ENCODE measurements at regions not wholly inside any gene's neighbourhood (a gene's known extent, or its start where the extent isn't known, plus 50 kb on each side); places are given as distances from the start of the nearest gene placed in this dataset.

GRCh38 chr12:107144441-107144840 is 51.1 kb upstream of the CRY1 start:
- Mint-ChIP-seq H3K36me3 (no peaks in the 10 kb centered on the region), H3K27me3 (peaks cover 6% of the 10 kb centered on the region), H3K9me3 (peaks cover 2% of the 10 kb centered on the region), H3K4me3 (no peak overlapping the region), H3K27ac (no peak overlapping the region), H3K4me1 (no peaks in the 10 kb centered on the region)
- no peak for DNase-seq (ENCODE audit: low spot score in 2 of 2)
- no peak for ATAC-seq (ENCODE audit: low read depth)

- Mint-ChIP-seq H3K4me3 (no peak overlapping the region), H3K36me3 (no peaks in the 10 kb centered on the region), H3K4me1 (no peaks in the 10 kb centered on the region), H3K27ac (no peak overlapping the region), H3K9me3 (peaks cover 2% of the 10 kb centered on the region), H3K27me3 (peaks cover 6% of the 10 kb centered on the region)
- ATAC-seq (ENCODE audit: low read depth) (no peak), DNase-seq (ENCODE audit: low spot score in 2 of 2) (no peak)
Observed at GRCh38 chr12:107144990-107145389, 51.6 kb upstream of the CRY1 start.

GRCh38 chr12:107145397-107145796 is 52.0 kb upstream of the CRY1 start:
- Mint-ChIP-seq H3K36me3 (no peaks in the 10 kb centered on the region), H3K4me3 (no peak overlapping the region), H3K27ac (no peak overlapping the region), H3K4me1 (no peaks in the 10 kb centered on the region), H3K27me3 (peaks cover 5% of the 10 kb centered on the region), H3K9me3 (peaks cover 2% of the 10 kb centered on the region)
- ATAC-seq (ENCODE audit: low read depth) (no peak), DNase-seq (ENCODE audit: low spot score in 2 of 2) (no peak)

GRCh38 chr12:107148107-107148506 is 54.8 kb upstream of the CRY1 start:
- Mint-ChIP-seq H3K4me1 (no peaks in the 10 kb centered on the region), H3K9me3 (peaks cover 2% of the 10 kb centered on the region)

GRCh38 chr12:107152315-107152714 is 59.0 kb upstream of the CRY1 start:
- no peak overlapping the region for H3K4me3 Mint-ChIP-seq
- H3K27me3 Mint-ChIP-seq: peaks cover 11% of the 10 kb centered on the region
- H3K27ac Mint-ChIP-seq: no peak overlapping the region
- H3K4me1 Mint-ChIP-seq: no peaks in the 10 kb centered on the region
- ATAC-seq (ENCODE audit: low read depth): no peak
- DNase-seq (ENCODE audit: low spot score in 2 of 2): no peak
- H3K9me3 Mint-ChIP-seq: peaks cover 3% of the 10 kb centered on the region
- H3K36me3 Mint-ChIP-seq: no peaks in the 10 kb centered on the region

More at GRCh38 chr12:107148107-107148506, 54.8 kb upstream of the CRY1 start:
- H3K27ac Mint-ChIP-seq: no peak overlapping the region
- H3K4me3 Mint-ChIP-seq: no peak overlapping the region
- H3K36me3 Mint-ChIP-seq: no peaks in the 10 kb centered on the region
- DNase-seq (ENCODE audit: low spot score in 2 of 2) (no peak), ATAC-seq (ENCODE audit: low read depth) (no peak)
- peaks cover 3% of the 10 kb centered on the region for H3K27me3 Mint-ChIP-seq

GRCh38 chr12:107159384-107159900 is 66.1 kb upstream of the CRY1 start:
- Mint-ChIP-seq H3K27ac (no peak overlapping the region), H3K4me1 (no peaks in the 10 kb centered on the region), H3K9me3 (no peaks in the 10 kb centered on the region), H3K36me3 (no peaks in the 10 kb centered on the region), H3K27me3 (peaks cover 5% of the 10 kb centered on the region), H3K4me3 (no peak overlapping the region)
- DNase-seq (ENCODE audit: low spot score in 2 of 2): no peak
- ATAC-seq (ENCODE audit: low read depth): no peak

- Mint-ChIP-seq H3K4me3 (no peak overlapping the region), H3K4me1 (no peaks in the 10 kb centered on the region), H3K27ac (no peak overlapping the region), H3K36me3 (no peaks in the 10 kb centered on the region), H3K27me3 (no peaks in the 10 kb centered on the region), H3K9me3 (no peaks in the 10 kb centered on the region)
- DNase-seq (ENCODE audit: low spot score in 2 of 2) (no peak), ATAC-seq (ENCODE audit: low read depth) (no peak)
Observed at GRCh38 chr12:107163413-107163812, 70.1 kb upstream of the CRY1 start.

- H3K27me3 Mint-ChIP-seq: peaks cover 1% of the 10 kb centered on the region
Observed at GRCh38 chr12:107164392-107164791, 71.0 kb upstream of the CRY1 start.

GRCh38 chr12:107165581-107165980 is 72.2 kb upstream of the CRY1 start:
- H3K36me3 Mint-ChIP-seq: no peaks in the 10 kb centered on the region
- no peak overlapping the region for H3K27ac Mint-ChIP-seq
- peaks cover 1% of the 10 kb centered on the region for H3K27me3 Mint-ChIP-seq
- DNase-seq (ENCODE audit: low spot score in 2 of 2) (no peak), ATAC-seq (ENCODE audit: low read depth) (no peak)
- H3K4me1 Mint-ChIP-seq: no peaks in the 10 kb centered on the region
- H3K4me3 Mint-ChIP-seq: no peak overlapping the region
- H3K9me3 Mint-ChIP-seq: no peaks in the 10 kb centered on the region

More at GRCh38 chr12:107164392-107164791, 71.0 kb upstream of the CRY1 start:
- Mint-ChIP-seq H3K27ac (no peak overlapping the region), H3K9me3 (no peaks in the 10 kb centered on the region), H3K36me3 (no peaks in the 10 kb centered on the region), H3K4me3 (no peak overlapping the region), H3K4me1 (no peaks in the 10 kb centered on the region)
- ATAC-seq (ENCODE audit: low read depth) (no peak), DNase-seq (ENCODE audit: low spot score in 2 of 2) (no peak)

- H3K4me3 Mint-ChIP-seq: no peak overlapping the region
- H3K27me3 Mint-ChIP-seq: peaks cover 1% of the 10 kb centered on the region
- H3K27ac Mint-ChIP-seq: no peak overlapping the region
- no peaks in the 10 kb centered on the region for H3K36me3 Mint-ChIP-seq
- H3K9me3 Mint-ChIP-seq: no peaks in the 10 kb centered on the region
- no peak for ATAC-seq (ENCODE audit: low read depth)
- no peak for DNase-seq (ENCODE audit: low spot score in 2 of 2)
- no peaks in the 10 kb centered on the region for H3K4me1 Mint-ChIP-seq
Observed at GRCh38 chr12:107167756-107168155, 74.4 kb upstream of the CRY1 start.

GRCh38 chr12:107169200-107169599 is 75.9 kb upstream of the CRY1 start:
- Mint-ChIP-seq H3K9me3 (no peaks in the 10 kb centered on the region), H3K4me1 (no peaks in the 10 kb centered on the region), H3K4me3 (no peak overlapping the region), H3K36me3 (no peaks in the 10 kb centered on the region), H3K27me3 (peaks cover 1% of the 10 kb centered on the region), H3K27ac (no peak overlapping the region)
- no peak for ATAC-seq (ENCODE audit: low read depth)
- DNase-seq (ENCODE audit: low spot score in 2 of 2): no peak

GRCh38 chr12:107178776-107179175 is 85.4 kb upstream of the CRY1 start:
- no peak overlapping the region for H3K27ac Mint-ChIP-seq
- no peak overlapping the region for H3K4me3 Mint-ChIP-seq
- no peak for ATAC-seq (ENCODE audit: low read depth)
- no peak for DNase-seq (ENCODE audit: low spot score in 2 of 2)
- peaks cover 3% of the 10 kb centered on the region for H3K27me3 Mint-ChIP-seq
- H3K4me1 Mint-ChIP-seq: no peaks in the 10 kb centered on the region
- H3K9me3 Mint-ChIP-seq: peaks cover 7% of the 10 kb centered on the region
- no peaks in the 10 kb centered on the region for H3K36me3 Mint-ChIP-seq

- no peaks in the 10 kb centered on the region for H3K36me3 Mint-ChIP-seq
- ATAC-seq (ENCODE audit: low read depth): no peak
Observed at GRCh38 chr12:107179871-107180270, 86.5 kb upstream of the CRY1 start.

GRCh38 chr12:107180272-107180671 is 86.9 kb upstream of the CRY1 start:
- Mint-ChIP-seq H3K27ac (no peak overlapping the region), H3K36me3 (no peaks in the 10 kb centered on the region), H3K9me3 (peaks cover 7% of the 10 kb centered on the region), H3K4me1 (no peaks in the 10 kb centered on the region), H3K27me3 (peaks cover 4% of the 10 kb centered on the region), H3K4me3 (no peak overlapping the region)
- ATAC-seq (ENCODE audit: low read depth): no peak
- no peak for DNase-seq (ENCODE audit: low spot score in 2 of 2)

More at GRCh38 chr12:107179871-107180270, 86.5 kb upstream of the CRY1 start:
- no peak overlapping the region for H3K4me3 Mint-ChIP-seq
- peaks cover 5% of the 10 kb centered on the region for H3K27me3 Mint-ChIP-seq
- H3K27ac Mint-ChIP-seq: no peak overlapping the region
- peaks cover 7% of the 10 kb centered on the region for H3K9me3 Mint-ChIP-seq
- DNase-seq (ENCODE audit: low spot score in 2 of 2): no peak
- no peaks in the 10 kb centered on the region for H3K4me1 Mint-ChIP-seq

GRCh38 chr12:107184359-107184930 is 91.1 kb upstream of the CRY1 start:
- DNase-seq (ENCODE audit: low spot score in 2 of 2): no peak
- H3K27ac Mint-ChIP-seq: no peak overlapping the region
- H3K27me3 Mint-ChIP-seq: peaks cover 7% of the 10 kb centered on the region
- peaks cover 4% of the 10 kb centered on the region for H3K9me3 Mint-ChIP-seq
- no peak overlapping the region for H3K4me3 Mint-ChIP-seq
- no peaks in the 10 kb centered on the region for H3K36me3 Mint-ChIP-seq
- no peak for ATAC-seq (ENCODE audit: low read depth)
- H3K4me1 Mint-ChIP-seq: no peaks in the 10 kb centered on the region
